ENCODE measurements at regions not wholly inside any gene's neighbourhood (a gene's known extent, or its start where the extent isn't known, plus 50 kb on each side); places are given as distances from the start of the nearest gene placed in this dataset.

DNA sequence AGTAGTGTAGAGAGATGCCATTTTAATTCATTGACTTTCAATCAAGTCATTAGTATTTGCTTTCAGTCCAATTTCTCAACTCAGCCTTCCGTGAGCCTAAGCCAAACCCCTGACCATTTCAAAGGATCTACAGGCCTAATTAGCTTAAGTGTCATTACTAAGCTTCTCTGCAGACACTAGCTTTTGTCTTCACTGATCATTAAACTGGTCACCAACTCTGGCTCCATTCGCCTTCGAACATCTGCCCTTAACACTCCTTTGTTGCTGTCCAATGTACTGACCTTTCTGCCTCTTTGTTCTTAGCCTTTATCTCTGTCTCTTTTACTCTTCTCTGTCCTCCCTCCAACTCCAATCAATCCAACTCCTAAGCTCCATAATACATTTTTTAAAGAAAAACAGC, 299.3 kb downstream of the DIRAS2 start:
- 83 to 90% methylated on average over 3 of the region's 3 CpGs for WGBS, 2 experiments (ENCODE audit: insufficient coverage in 1 of 2, insufficient read length in 1 of 2)
- no peak overlapping the region for H3K27ac Mint-ChIP-seq

GRCh38 chr9:90343991-90344390, 298.6 kb downstream of the DIRAS2 start:
- Mint-ChIP-seq H3K4me1 (peaks cover 8% of the 10 kb centered on the region), H3K27ac (no peak overlapping the region), H3K4me3 (no peak overlapping the region), H3K27me3 (ENCODE audit: insufficient read depth) (peaks cover 2% of the 10 kb centered on the region), H3K36me3 (ENCODE audit: low read depth) (no peaks in the 10 kb centered on the region), H3K9me3 (no peaks in the 10 kb centered on the region)
- no peaks in the 10 kb centered on the region for H3K4me1 ChIP-seq (ENCODE audit: control insufficient read depth, insufficient read depth, low read length)
- no peaks in the 10 kb centered on the region for H3K27me3 ChIP-seq (ENCODE audit: control insufficient read depth, insufficient read depth, low read length, poor library complexity, severe bottlenecking)
- H3K27ac ChIP-seq (ENCODE audit: low read depth, low read length): peak overlapping the region; percentile 71
- TF ChIP-seq CTCF (conservative IDR thresholded peaks at IDR 0.05): no peak
- H3K4me3 ChIP-seq (ENCODE audit: low read length): no peak overlapping the region
- H3K9me3 ChIP-seq (ENCODE audit: control insufficient read depth, low read length): no peaks in the 10 kb centered on the region
- no peaks in the 10 kb centered on the region for H3K36me3 ChIP-seq (ENCODE audit: control insufficient read depth, insufficient read depth, low read length)
- no peak for DNase-seq
- H3K9ac ChIP-seq (ENCODE audit: extremely low read depth, low read length, poor library complexity, severe bottlenecking): no peak overlapping the region
- WGBS, 2 experiments (ENCODE audit: insufficient coverage in 1 of 2, insufficient read length in 1 of 2): 78% methylated on average over 1 of the region's 1 CpG; no CpG with 5 or more reads in 1 of the 2 experiments

More for the DNA sequence above, 299.3 kb downstream of the DIRAS2 start:
- Mint-ChIP-seq H3K36me3 (ENCODE audit: low read depth) (no peaks in the 10 kb centered on the region), H3K27me3 (ENCODE audit: insufficient read depth) (peaks cover 2% of the 10 kb centered on the region), H3K9me3 (no peaks in the 10 kb centered on the region), H3K4me3 (no peak overlapping the region), H3K4me1 (peaks cover 8% of the 10 kb centered on the region)
- Histone ChIP-seq H3K27me3 (ENCODE audit: control insufficient read depth, insufficient read depth, low read length, poor library complexity, severe bottlenecking) (no peaks in the 10 kb centered on the region), H3K4me1 (ENCODE audit: control insufficient read depth, insufficient read depth, low read length) (no peaks in the 10 kb centered on the region), H3K9ac (ENCODE audit: extremely low read depth, low read length, poor library complexity, severe bottlenecking) (no peak overlapping the region), H3K36me3 (ENCODE audit: control insufficient read depth, insufficient read depth, low read length) (no peaks in the 10 kb centered on the region), H3K4me3 (ENCODE audit: low read length) (no peak overlapping the region), H3K9me3 (ENCODE audit: control insufficient read depth, low read length) (no peaks in the 10 kb centered on the region), H3K27ac (ENCODE audit: low read depth, low read length) (peak overlapping the region; percentile 30)
- TF ChIP-seq CTCF (conservative IDR thresholded peaks at IDR 0.05): no peak
- DNase-seq: peak; percentile 55

- Mint-ChIP-seq H3K36me3 (ENCODE audit: low read depth) (no peaks in the 10 kb centered on the region), H3K27me3 (ENCODE audit: insufficient read depth) (no peaks in the 10 kb centered on the region), H3K9me3 (no peaks in the 10 kb centered on the region), H3K4me1 (peaks cover 18% of the 10 kb centered on the region), H3K4me3 (no peak overlapping the region), H3K27ac (no peak overlapping the region)
- Histone ChIP-seq H3K27ac (ENCODE audit: low read depth, low read length) (no peak overlapping the region), H3K27me3 (ENCODE audit: control insufficient read depth, insufficient read depth, low read length, poor library complexity, severe bottlenecking) (no peaks in the 10 kb centered on the region), H3K36me3 (ENCODE audit: control insufficient read depth, insufficient read depth, low read length) (no peaks in the 10 kb centered on the region), H3K4me1 (ENCODE audit: control insufficient read depth, insufficient read depth, low read length) (peaks cover 8% of the 10 kb centered on the region), H3K9me3 (ENCODE audit: control insufficient read depth, low read length) (peaks cover under 1% of the 10 kb centered on the region), H3K9ac (ENCODE audit: extremely low read depth, low read length, poor library complexity, severe bottlenecking) (no peak overlapping the region), H3K4me3 (ENCODE audit: low read length) (no peak overlapping the region)
- TF ChIP-seq CTCF (conservative IDR thresholded peaks at IDR 0.05): no peak
- DNase-seq: no peak
- WGBS, 2 experiments (ENCODE audit: insufficient coverage in 1 of 2, insufficient read length in 1 of 2): 91 to 93% methylated on average over 2 of the region's 2 CpGs
Observed at GRCh38 chr9:90365666-90366065, 277.0 kb downstream of the DIRAS2 start.

All from endodermal cell (in vitro differentiated cells).